ENCODE measurements at regions not wholly inside any gene's neighbourhood (a gene's known extent, or its start where the extent isn't known, plus 50 kb on each side); places are given as distances from the start of the nearest gene placed in this dataset.

GRCh38 chr4:182145334-182145905 is 97.8 kb upstream of the TENM3 start:
- intact Hi-C loops (cut with DNase I): no loop called here
- peaks cover 0 to 13% of the 10 kb centered on the region in 2 donors for H3K4me1 ChIP-seq
- H3K4me3 ChIP-seq (replicated peaks in 1 of 3): peak overlapping the region in 1 of 3 donors; percentile 62
- no peaks in the 10 kb centered on the region for H3K36me3 ChIP-seq
- 34 to 38% methylated on average over 12 of the region's 12 CpGs for WGBS, 2 donors
- H3K27me3 ChIP-seq: no peaks in the 10 kb centered on the region
- H3K27ac ChIP-seq: no peak overlapping the region
- TF ChIP-seq CTCF (IDR thresholded peaks at IDR 0.05) (no peak), POLR2A (IDR thresholded peaks at IDR 0.05) (no peak)
- no peaks in the 10 kb centered on the region for H3K9me3 ChIP-seq
- no peak for DNase-seq

DNA sequence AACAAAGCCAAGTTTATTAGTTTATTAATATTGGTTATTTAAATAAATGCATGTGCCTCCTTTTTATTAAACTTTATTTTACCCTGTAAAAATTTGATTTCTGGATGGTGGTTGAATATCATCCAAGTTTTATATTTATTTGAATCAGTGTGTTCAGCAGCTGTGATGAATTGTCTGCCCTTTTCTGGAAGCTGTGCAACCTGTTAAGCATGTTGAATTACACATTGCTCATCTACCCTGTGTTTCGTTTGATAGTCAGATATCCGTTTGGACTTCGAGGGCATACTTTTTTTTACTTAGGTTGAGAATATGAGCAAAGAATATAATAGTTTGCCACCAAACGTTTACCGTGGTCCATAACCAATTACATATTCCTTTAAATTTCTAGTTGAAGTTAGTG is 95.8 kb upstream of the TENM3 start:
- H3K36me3 ChIP-seq: no peaks in the 10 kb centered on the region
- H3K27ac ChIP-seq: no peak overlapping the region
- intact Hi-C loops (cut with DNase I): no loop called here
- H3K4me3 ChIP-seq (replicated peaks in 1 of 3): no peak overlapping the region
- no peak for TF ChIP-seq CTCF (IDR thresholded peaks at IDR 0.05)
- H3K27me3 ChIP-seq: no peaks in the 10 kb centered on the region
- peaks cover 0 to 9% of the 10 kb centered on the region in 2 donors for H3K4me1 ChIP-seq
- 89 to 93% methylated on average over 5 of the region's 5 CpGs for WGBS, 2 donors
- DNase-seq: no peak
- H3K9me3 ChIP-seq: no peaks in the 10 kb centered on the region

GRCh38 chr4:182150645-182151044 is 92.6 kb upstream of the TENM3 start:
- no peak overlapping the region for H3K27ac ChIP-seq
- H3K4me3 ChIP-seq (replicated peaks in 1 of 3): no peak overlapping the region
- no peak for TF ChIP-seq CTCF (IDR thresholded peaks at IDR 0.05)
- no peak for TF ChIP-seq POLR2A (IDR thresholded peaks at IDR 0.05)
- H3K9me3 ChIP-seq: no peaks in the 10 kb centered on the region
- H3K36me3 ChIP-seq: no peaks in the 10 kb centered on the region
- WGBS, 2 donors: 96 to 98% methylated on average over 3 of the region's 3 CpGs
- intact Hi-C loops (cut with DNase I): no loop called here
- no peak for DNase-seq
- H3K4me1 ChIP-seq: no peaks in the 10 kb centered on the region
- H3K27me3 ChIP-seq: no peaks in the 10 kb centered on the region

DNA sequence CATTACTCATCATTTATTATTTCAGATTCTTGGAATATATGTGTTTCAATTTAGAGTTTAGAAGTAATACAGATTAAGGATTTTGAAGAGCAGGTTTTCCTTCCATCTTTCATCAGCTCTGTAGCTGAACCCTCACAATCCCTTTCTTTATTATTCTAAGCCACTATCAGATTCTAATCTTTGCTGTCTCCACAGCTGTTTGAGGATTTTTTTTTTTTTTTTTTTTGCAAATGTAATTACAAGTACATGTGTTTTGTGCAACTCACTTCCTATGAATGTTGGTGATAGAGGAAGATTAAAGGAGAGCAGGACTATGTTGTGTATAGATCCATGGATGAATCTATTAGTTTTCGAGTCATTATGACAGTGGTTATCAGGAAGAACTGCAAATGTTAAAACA is 87.4 kb upstream of the TENM3 start:
- intact Hi-C loops (cut with DNase I): no loop called here
- Histone ChIP-seq H3K36me3 (no peaks in the 10 kb centered on the region), H3K4me3 (replicated peaks in 1 of 3) (no peak overlapping the region), H3K9me3 (no peaks in the 10 kb centered on the region), H3K4me1 (no peaks in the 10 kb centered on the region), H3K27me3 (no peaks in the 10 kb centered on the region), H3K27ac (no peak overlapping the region)
- TF ChIP-seq POLR2A (IDR thresholded peaks at IDR 0.05) (no peak), CTCF (IDR thresholded peaks at IDR 0.05) (no peak)
- no peak for DNase-seq
- 91 to 92% methylated on average over 1 of the region's 1 CpG for WGBS, 2 donors

GRCh38 chr4:182163180-182163579 is 80.0 kb upstream of the TENM3 start:
- Histone ChIP-seq H3K4me1 (no peaks in the 10 kb centered on the region), H3K9me3 (no peaks in the 10 kb centered on the region), H3K4me3 (replicated peaks in 1 of 3) (no peak overlapping the region), H3K27ac (no peak overlapping the region), H3K36me3 (no peaks in the 10 kb centered on the region), H3K27me3 (no peaks in the 10 kb centered on the region)
- no peak for DNase-seq
- 71 to 82% methylated on average over 8 of the region's 8 CpGs for WGBS, 2 donors
- intact Hi-C loops (cut with DNase I): no loop called here
- TF ChIP-seq CTCF (IDR thresholded peaks at IDR 0.05) (no peak), POLR2A (IDR thresholded peaks at IDR 0.05) (no peak)
